ENCODE measurements at regions not wholly inside any gene's neighbourhood (a gene's known extent, or its start where the extent isn't known, plus 50 kb on each side); places are given as distances from the start of the nearest gene placed in this dataset.
A peak's percentile ranks its signal among the peaks of the same experiment; 100 is the strongest.

- CTCF ChIA-PET, result no interaction called here
- TF ChIP-seq, protein P1, sequence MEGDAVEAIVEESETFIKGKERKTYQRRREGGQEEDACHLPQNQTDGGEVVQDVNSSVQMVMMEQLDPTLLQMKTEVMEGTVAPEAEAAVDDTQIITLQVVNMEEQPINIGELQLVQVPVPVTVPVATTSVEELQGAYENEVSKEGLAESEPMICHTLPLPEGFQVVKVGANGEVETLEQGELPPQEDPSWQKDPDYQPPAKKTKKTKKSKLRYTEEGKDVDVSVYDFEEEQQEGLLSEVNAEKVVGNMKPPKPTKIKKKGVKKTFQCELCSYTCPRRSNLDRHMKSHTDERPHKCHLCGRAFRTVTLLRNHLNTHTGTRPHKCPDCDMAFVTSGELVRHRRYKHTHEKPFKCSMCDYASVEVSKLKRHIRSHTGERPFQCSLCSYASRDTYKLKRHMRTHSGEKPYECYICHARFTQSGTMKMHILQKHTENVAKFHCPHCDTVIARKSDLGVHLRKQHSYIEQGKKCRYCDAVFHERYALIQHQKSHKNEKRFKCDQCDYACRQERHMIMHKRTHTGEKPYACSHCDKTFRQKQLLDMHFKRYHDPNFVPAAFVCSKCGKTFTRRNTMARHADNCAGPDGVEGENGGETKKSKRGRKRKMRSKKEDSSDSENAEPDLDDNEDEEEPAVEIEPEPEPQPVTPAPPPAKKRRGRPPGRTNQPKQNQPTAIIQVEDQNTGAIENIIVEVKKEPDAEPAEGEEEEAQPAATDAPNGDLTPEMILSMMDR (IDR thresholded peaks at IDR 0.05; ENCODE audit: insufficient read depth in 1 of 2, low read depth in 1 of 2, low read length in 1 of 2, severe bottlenecking in 1 of 2, unreplicated experiment in 1 of 2), result no peak
These were observed 338.8 kb upstream of the PPARGC1A start for GRCh38 chr4:24228692-24229091.

DNA sequence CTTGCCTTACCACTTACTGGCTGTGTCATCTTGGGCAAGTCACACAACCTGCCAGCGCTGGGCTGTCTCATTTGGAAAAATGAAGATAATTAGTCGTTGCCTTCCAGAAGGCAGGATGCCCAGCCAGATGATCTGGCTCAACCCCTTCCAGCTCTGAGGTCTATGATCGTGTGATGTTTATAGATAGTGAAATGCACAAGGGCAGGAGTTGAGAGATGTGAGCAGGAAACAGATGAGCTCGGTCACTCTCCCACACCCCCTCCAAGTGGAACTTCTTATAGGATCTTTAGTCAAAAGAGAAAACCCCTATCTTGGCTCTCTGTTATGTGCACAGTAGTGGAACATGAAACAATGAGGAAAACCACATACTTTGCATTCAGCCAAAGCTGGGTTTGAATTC, 336.8 kb upstream of the PPARGC1A start:
- ChIA-PET CTCF (interaction anchor here (0.5 kb wide), 1 partner anchor 626 kb away, joined by 4 read pairs; no protein-coding TSS in a partner anchor), POLR2A (no interaction called here)
- TF ChIP-seq, protein P1 (IDR thresholded peaks at IDR 0.05; ENCODE audit: insufficient read depth in 1 of 2, low read depth in 1 of 2, low read length in 1 of 2, severe bottlenecking in 1 of 2, unreplicated experiment in 1 of 2), result no peak
- intact Hi-C loops (cut with micrococcal nuclease; ENCODE audit: unreplicated experiment), result no loop called here
- Mint-ChIP-seq H3K27ac (ENCODE audit: unreplicated experiment) (no peak overlapping the region), H3K4me3 (ENCODE audit: unreplicated experiment) (no peak overlapping the region), H3K36me3 (ENCODE audit: insufficient read depth, unreplicated experiment) (no peaks in the 10 kb centered on the region), H3K4me1 (ENCODE audit: low read depth, unreplicated experiment) (peaks cover 24% of the 10 kb centered on the region), H3K9me3 (ENCODE audit: unreplicated experiment) (peaks cover 20% of the 10 kb centered on the region), H3K27me3 (ENCODE audit: insufficient read depth, unreplicated experiment) (no peaks in the 10 kb centered on the region)
- Histone ChIP-seq H3K36me3 (ENCODE audit: control insufficient read depth, insufficient read depth, low read length) (no peaks in the 10 kb centered on the region), H3K4me3 (ENCODE audit: low read depth, low read length) (no peak overlapping the region), H3K27me3 (replicated peaks; ENCODE audit: control insufficient read depth, insufficient read depth, low read length) (no peaks in the 10 kb centered on the region), H3K4me1 (peaks cover 24% of the 10 kb centered on the region), H3K9me3 (no peaks in the 10 kb centered on the region)
- BruUV-seq (replicated peaks), result no TSS peak
- DNase-seq, result no peak

More at GRCh38 chr4:24228692-24229091, 338.8 kb upstream of the PPARGC1A start:
- DNase-seq, result peak; percentile 52 to 68
- H3K4me1 ChIP-seq, result peaks cover 24% of the 10 kb centered on the region
- Mint-ChIP-seq H3K27me3 (ENCODE audit: insufficient read depth, unreplicated experiment) (no peaks in the 10 kb centered on the region), H3K36me3 (ENCODE audit: insufficient read depth, unreplicated experiment) (no peaks in the 10 kb centered on the region), H3K9me3 (ENCODE audit: unreplicated experiment) (peaks cover 20% of the 10 kb centered on the region), H3K27ac (ENCODE audit: unreplicated experiment) (peak overlapping the region; percentile 15), H3K4me3 (ENCODE audit: unreplicated experiment) (no peak overlapping the region), H3K4me1 (ENCODE audit: low read depth, unreplicated experiment) (peaks cover 24% of the 10 kb centered on the region)
- POLR2A ChIA-PET, result no interaction called here
- intact Hi-C loops (cut with micrococcal nuclease; ENCODE audit: unreplicated experiment), result no loop called here
- BruUV-seq (replicated peaks), result no TSS peak
- no peaks in the 10 kb centered on the region for H3K9me3 ChIP-seq
- no peaks in the 10 kb centered on the region for H3K27me3 ChIP-seq (replicated peaks; ENCODE audit: control insufficient read depth, insufficient read depth, low read length)
- H3K4me3 ChIP-seq (ENCODE audit: low read depth, low read length), result no peak overlapping the region
- no peaks in the 10 kb centered on the region for H3K36me3 ChIP-seq (ENCODE audit: control insufficient read depth, insufficient read depth, low read length)

DNA sequence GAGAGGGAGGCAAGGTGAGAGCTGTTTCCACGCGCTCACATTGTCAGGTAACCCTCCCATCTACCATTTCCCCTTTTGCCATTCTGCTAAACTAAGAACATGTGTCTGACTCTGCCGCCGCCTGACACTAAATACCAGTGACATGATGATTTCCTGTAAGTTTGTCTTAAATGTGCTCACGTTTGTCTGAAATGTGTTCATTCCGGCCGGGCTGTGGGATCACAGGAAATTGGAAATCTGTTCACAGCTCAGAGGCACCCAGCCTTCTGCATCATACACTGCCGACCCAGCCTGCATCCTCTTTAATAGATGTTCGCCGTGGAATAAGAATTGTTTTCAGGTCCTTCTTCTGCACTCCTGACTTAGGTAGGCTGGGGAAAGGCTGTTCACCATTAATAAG, 336.2 kb upstream of the PPARGC1A start:
- no peak overlapping the region for H3K27ac Mint-ChIP-seq (ENCODE audit: unreplicated experiment)
- DNase-seq, result no peak
- no peaks in the 10 kb centered on the region for H3K9me3 ChIP-seq
- no TSS peak for BruUV-seq (replicated peaks)
- peaks cover 24% of the 10 kb centered on the region for H3K4me1 ChIP-seq
- no peak overlapping the region for H3K4me3 ChIP-seq (ENCODE audit: low read depth, low read length)
- H3K9me3 Mint-ChIP-seq (ENCODE audit: unreplicated experiment), result peaks cover 20% of the 10 kb centered on the region
- ChIA-PET POLR2A (no interaction called here), CTCF (no interaction called here)
- H3K27me3 ChIP-seq (replicated peaks; ENCODE audit: control insufficient read depth, insufficient read depth, low read length), result no peaks in the 10 kb centered on the region
- H3K4me1 Mint-ChIP-seq (ENCODE audit: low read depth, unreplicated experiment), result peaks cover 24% of the 10 kb centered on the region
- intact Hi-C loops (cut with micrococcal nuclease; ENCODE audit: unreplicated experiment), result no loop called here
- H3K4me3 Mint-ChIP-seq (ENCODE audit: unreplicated experiment), result no peak overlapping the region
- H3K36me3 Mint-ChIP-seq (ENCODE audit: insufficient read depth, unreplicated experiment), result no peaks in the 10 kb centered on the region
- TF ChIP-seq, protein P1 (IDR thresholded peaks at IDR 0.05; ENCODE audit: insufficient read depth in 1 of 2, low read depth in 1 of 2, low read length in 1 of 2, severe bottlenecking in 1 of 2, unreplicated experiment in 1 of 2), result no peak
- H3K27me3 Mint-ChIP-seq (ENCODE audit: insufficient read depth, unreplicated experiment), result no peaks in the 10 kb centered on the region
- H3K36me3 ChIP-seq (ENCODE audit: control insufficient read depth, insufficient read depth, low read length), result no peaks in the 10 kb centered on the region
